H9 (cell line): ENCODE measurements at regions not wholly inside any gene's neighbourhood (a gene's known extent, or its start where the extent isn't known, plus 50 kb on each side); places are given as distances from the start of the nearest gene placed in this dataset.

ENCODE experiments used
- DNase-seq: peaks from one replicate; pipeline ENCODE4 v3.0.0-alpha.2; 2017
- H2AFZ ChIP-seq: one replicate; pipeline ENCODE4 v1.6.1; 2013; ENCODE audit warnings: mild to moderate bottlenecking, low read length, control low read depth, moderate library complexity
- H2AK5ac ChIP-seq: 2 replicates; pipeline ENCODE4 v1.6.1; 2013; ENCODE audit warnings: low read length, control low read depth, mixed read lengths; ENCODE audit not compliant: insufficient read length
- H2BK120ac ChIP-seq: one replicate; pipeline ENCODE4 v1.6.1; 2013; ENCODE audit warnings: low read depth, mild to moderate bottlenecking, low read length, control low read depth, inconsistent platforms; ENCODE audit not compliant: poor library complexity, severe bottlenecking
- H2BK12ac ChIP-seq: 2 replicates; pipeline ENCODE4 v1.6.1; 2013; ENCODE audit warnings: low read length, control low read depth, mixed read lengths, low read depth; ENCODE audit not compliant: insufficient read length
- H2BK15ac ChIP-seq: 2 replicates; pipeline ENCODE4 v1.6.1; 2013; ENCODE audit warnings: low read depth, low read length, control low read depth
- H2BK20ac ChIP-seq: one replicate; pipeline ENCODE4 v1.6.1; 2013; ENCODE audit warnings: low read depth, mild to moderate bottlenecking, low read length, control low read depth, inconsistent platforms; ENCODE audit not compliant: poor library complexity, severe bottlenecking
- H2BK5ac ChIP-seq: 2 replicates; pipeline ENCODE4 v1.6.1; 2013; ENCODE audit warnings: low read length, control low read depth, mixed read lengths; ENCODE audit not compliant: insufficient read length
- H3K14ac ChIP-seq: 2 replicates; pipeline ENCODE4 v1.6.1; 2013; ENCODE audit warnings: low read length, control low read depth; ENCODE audit not compliant: insufficient read depth
- H3K18ac ChIP-seq: 2 replicates; pipeline ENCODE4 v1.6.1; 2013; ENCODE audit warnings: low read depth, mild to moderate bottlenecking, mixed read lengths, low read length, control low read depth; ENCODE audit not compliant: insufficient read length
- H3K23ac ChIP-seq: 2 replicates; pipeline ENCODE4 v1.6.1; 2013; ENCODE audit warnings: low read length, control low read depth, mixed read lengths, low read depth; ENCODE audit not compliant: insufficient read length
- H3K23me2 ChIP-seq: 2 replicates; pipeline ENCODE4 v1.6.1; 2013; ENCODE audit warnings: low read depth, mild to moderate bottlenecking, mixed read lengths, low read length, control low read depth; ENCODE audit not compliant: insufficient read length, poor library complexity, severe bottlenecking
- H3K27ac ChIP-seq: 2 replicates; pipeline ENCODE4 v1.5.1; 2013; ENCODE audit warnings: low read length, control low read depth, mixed read lengths, low read depth; ENCODE audit not compliant: insufficient read length
- H3K27me3 ChIP-seq: 2 replicates; pipeline ENCODE4 v1.6.1; 2013; ENCODE audit warnings: low read length, control low read depth, inconsistent platforms; ENCODE audit not compliant: insufficient read depth
- H3K4ac ChIP-seq: 2 replicates; pipeline ENCODE4 v1.6.1; 2013; ENCODE audit warnings: low read depth, mild to moderate bottlenecking, control low read depth, inconsistent platforms, low read length, moderate library complexity
- H3K4me1 ChIP-seq: 2 replicates; pipeline ENCODE4 v1.6.1; 2013; ENCODE audit warnings: low read length, control low read depth, inconsistent platforms; ENCODE audit not compliant: insufficient read depth
- H3K4me2 ChIP-seq: 2 replicates; pipeline ENCODE4 v1.6.1; 2013; ENCODE audit warnings: low read length, control low read depth, mixed read lengths; ENCODE audit not compliant: insufficient read length, insufficient read depth
- H3K56ac ChIP-seq: 2 replicates; pipeline ENCODE4 v1.6.1; 2013; ENCODE audit warnings: low read depth, mild to moderate bottlenecking, mixed read lengths, low read length, control low read depth; ENCODE audit not compliant: insufficient read length
- H3K79me1 ChIP-seq: 2 replicates; pipeline ENCODE4 v1.6.1; 2013; ENCODE audit warnings: low read depth, mild to moderate bottlenecking, moderate library complexity, low read length, control low read depth, inconsistent platforms; ENCODE audit not compliant: insufficient read depth, poor library complexity, severe bottlenecking
- H3K79me2 ChIP-seq: 2 replicates; pipeline ENCODE4 v1.6.1; 2013; ENCODE audit warnings: low read length, control low read depth, inconsistent platforms; ENCODE audit not compliant: insufficient read depth
- H3K9ac ChIP-seq: 2 replicates; pipeline ENCODE4 v1.6.1; 2013; ENCODE audit warnings: low read length, control low read depth, mixed read lengths; ENCODE audit not compliant: insufficient read length; ENCODE audit errors: extremely low read depth
- H3K9me3 ChIP-seq: one replicate; pipeline ENCODE4 v1.6.1; 2013; ENCODE audit warnings: low read depth, low read length, inconsistent platforms; ENCODE audit not compliant: control insufficient read depth
- H3T11ph ChIP-seq: one replicate; pipeline ENCODE4 v1.6.1; 2013; ENCODE audit warnings: mild to moderate bottlenecking, low read length, control low read depth, inconsistent platforms
- H4K20me1 ChIP-seq: one replicate; pipeline ENCODE4 v1.6.1; 2013; ENCODE audit not compliant: control insufficient read depth, insufficient read length, insufficient read depth
- H4K5ac ChIP-seq: 2 replicates; pipeline ENCODE4 v1.6.1; 2013; ENCODE audit warnings: low read depth, mild to moderate bottlenecking, mixed read lengths, low read length, control low read depth; ENCODE audit not compliant: insufficient read length
- H4K8ac ChIP-seq: replicated peaks from 2 replicates; pipeline ENCODE4 v1.6.1; 2013; ENCODE audit warnings: low read length, control low read depth, mixed read lengths, low read depth; ENCODE audit not compliant: insufficient read length
- H4K91ac ChIP-seq: 2 replicates; pipeline ENCODE4 v1.6.1; 2013; ENCODE audit warnings: low read depth, mild to moderate bottlenecking, moderate library complexity, mixed read lengths, low read length, control low read depth; ENCODE audit not compliant: insufficient read length
- H3K27ac Mint-ChIP-seq, 3 experiments: 2 replicates in 2 of 3; 3 replicates in 1 of 3; pipeline ENCODE4 v1.8.0; 2020 to 2021; ENCODE audit warnings: mixed read lengths in 3 of 3, mild to moderate bottlenecking in 1 of 3, moderate library complexity in 1 of 3
- H3K27me3 Mint-ChIP-seq: 2 replicates; pipeline ENCODE4 v1.8.0; 2021; ENCODE audit warnings: low read depth, mild to moderate bottlenecking, moderate library complexity, mixed read lengths
- H3K36me3 Mint-ChIP-seq, 3 experiments: 2 replicates in 2 of 3; 3 replicates in 1 of 3; pipeline ENCODE4 v1.8.0; 2020 to 2021; ENCODE audit warnings: low read depth in 3 of 3, mixed read lengths in 3 of 3; ENCODE audit not compliant: insufficient read depth in 1 of 3
- H3K4me1 Mint-ChIP-seq, 2 experiments: 2 replicates each; pipeline ENCODE4 v1.8.0; 2020; ENCODE audit warnings: mixed read lengths in 2 of 2
- H3K4me3 Mint-ChIP-seq, 2 experiments: 2 replicates in 1 of 2; 3 replicates in 1 of 2; pipeline ENCODE4 v1.8.0; 2020 to 2021; ENCODE audit warnings: mild to moderate bottlenecking in 2 of 2, mixed read lengths in 2 of 2, moderate library complexity in 1 of 2
- H3K9me3 Mint-ChIP-seq, 2 experiments: 2 replicates in 1 of 2; 3 replicates in 1 of 2; pipeline ENCODE4 v1.8.0; 2020; ENCODE audit warnings: mild to moderate bottlenecking in 2 of 2, mixed read lengths in 2 of 2, moderate library complexity in 1 of 2
- CTCF ChIP-seq: fragments of 200-600 bp; sonication (generic); conservative IDR thresholded peaks from 3 replicates; pipeline ENCODE4 v1.8.0; 2021; ENCODE audit warnings: antibody characterized with exemption, mild to moderate bottlenecking
- WGBS: extraction: QIAGEN DNeasy Blood & Tissue Kit; methylation state at CpG from one replicate; pipeline ENCODE4 v1.1.7; 2013; ENCODE audit warnings: missing lambda C conversion rate, low lambda C conversion rate, mixed read lengths; ENCODE audit not compliant: insufficient read length; ENCODE audit errors: extremely low coverage; 5-methylcytosine and 5-hydroxymethylcytosine counted together

GRCh38 chr2:48120759-48121242 lies 193.7 kb upstream of the FOXN2 start:
- H3K14ac ChIP-seq, result no peak overlapping the region
- DNase-seq, result no peak
- H3K9me3 Mint-ChIP-seq, result no peaks in the 10 kb centered on the region
- H2BK120ac ChIP-seq, result no peak overlapping the region
- H3K27me3 ChIP-seq, result no peaks in the 10 kb centered on the region
- no peaks in the 10 kb centered on the region for H4K20me1 ChIP-seq
- H2BK15ac ChIP-seq, result no peak overlapping the region
- H3K9me3 ChIP-seq, result no peaks in the 10 kb centered on the region
- no peak overlapping the region for H3T11ph ChIP-seq
- peaks cover 5 to 6% of the 10 kb centered on the region in 2 experiments; a peak in 3 of 4 replicates for H3K4me1 Mint-ChIP-seq
- no peaks in the 10 kb centered on the region for H3K79me2 ChIP-seq
- no peak overlapping the region for H3K27ac Mint-ChIP-seq
- H3K27ac ChIP-seq, result no peak overlapping the region
- H3K79me1 ChIP-seq, result no peaks in the 10 kb centered on the region
- no peak overlapping the region for H3K4me2 ChIP-seq
- H2BK5ac ChIP-seq, result no peak overlapping the region
- 0 out of 7 replicates have a peak, but pooled peaks cover 0 to 3% (median 0%) of the 10 kb centered on the region in 3 experiments for H3K36me3 Mint-ChIP-seq
- no peak overlapping the region for H3K4me3 Mint-ChIP-seq
- no peak overlapping the region for H4K8ac ChIP-seq
- no peak overlapping the region for H4K91ac ChIP-seq
- H3K23ac ChIP-seq, result no peak overlapping the region
- no peak overlapping the region for H3K56ac ChIP-seq
- H3K18ac ChIP-seq, result no peak overlapping the region
- no peaks in the 10 kb centered on the region for H3K23me2 ChIP-seq
- H2BK20ac ChIP-seq, result no peak overlapping the region
- H2AK5ac ChIP-seq, result no peak overlapping the region
- H3K27me3 Mint-ChIP-seq, result no peaks in the 10 kb centered on the region
- H2AFZ ChIP-seq, result no peak overlapping the region
- no peak overlapping the region for H3K9ac ChIP-seq
- no CpG with 5 or more reads among the region's 1 CpG for WGBS
- no peak overlapping the region for H4K5ac ChIP-seq
- no peak overlapping the region for H2BK12ac ChIP-seq
- no peak overlapping the region for H3K4ac ChIP-seq
- TF ChIP-seq CTCF, result no peak
- H3K4me1 ChIP-seq, result no peaks in the 10 kb centered on the region
